MM.1S (cell line): ENCODE measurements at regions not wholly inside any gene's neighbourhood (a gene's known extent, or its start where the extent isn't known, plus 50 kb on each side); places are given as distances from the start of the nearest gene placed in this dataset.

Source experiments
- CTCF ChIP-seq: fragments of 300-600 bp; sonication (generic); IDR thresholded peaks from 2 replicates; pipeline ENCODE4 v1.5.1; 2016; ENCODE audit warnings: antibody characterized with exemption, low read length, mixed read lengths
- EZH2 ChIP-seq: fragments of 300-600 bp; sonication (generic); optimal IDR thresholded peaks from 2 replicates; pipeline ENCODE3; 2017; ENCODE audit warnings: low read depth, mild to moderate bottlenecking, antibody characterized with exemption, low read length, mixed read lengths
- EZH2phosphoT487 ChIP-seq: fragments of 300-600 bp; sonication (generic); IDR thresholded peaks from 2 replicates; pipeline ENCODE4 v1.6.1; 2018; ENCODE audit warnings: antibody characterized with exemption, low read length

- TF ChIP-seq CTCF (no peak), EZH2 (no peak), EZH2phosphoT487 (no peak)
Observed at GRCh38 chr11:33642461-33643166, 58.0 kb downstream of the C11orf91 start.
